ENCODE measurements at regions not wholly inside any gene's neighbourhood (a gene's known extent, or its start where the extent isn't known, plus 50 kb on each side); places are given as distances from the start of the nearest gene placed in this dataset.

DNA sequence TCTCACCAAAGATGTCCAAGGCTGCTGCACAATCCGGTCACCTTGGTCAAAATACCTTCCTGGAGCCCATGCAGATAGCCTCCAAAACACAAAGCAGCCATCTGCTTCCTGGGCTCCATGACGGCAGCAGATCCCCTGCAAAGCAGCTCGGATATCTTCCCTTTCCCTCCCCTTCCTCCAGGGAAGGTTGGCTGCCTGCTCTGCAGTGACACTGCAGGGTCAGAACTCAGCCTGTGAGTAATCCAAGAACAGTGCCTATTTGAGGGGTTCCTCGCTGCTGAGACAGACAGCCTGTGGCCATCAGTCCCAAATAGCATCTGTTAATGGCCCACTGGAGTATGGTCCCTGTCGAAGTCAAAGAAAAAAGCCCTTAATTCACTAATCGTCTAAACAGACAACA is 270.8 kb downstream of the PREX1 start:
- Histone ChIP-seq H3K4me2 (ENCODE audit: low read depth, low read length, poor library complexity, severe bottlenecking) (no peak overlapping the region), H3K9ac (ENCODE audit: low read depth, low read length, poor library complexity, severe bottlenecking) (no peak overlapping the region), H3F3A (ENCODE audit: low read depth) (no peaks in the 10 kb centered on the region), H3K4me1 (ENCODE audit: insufficient read depth, low read length, poor library complexity, severe bottlenecking) (no peaks in the 10 kb centered on the region), H3K79me2 (ENCODE audit: insufficient read depth, low read length) (no peaks in the 10 kb centered on the region), H3K9me3 (ENCODE audit: insufficient read depth, low read depth, low read length) (no peaks in the 10 kb centered on the region), H3K27me3 (ENCODE audit: insufficient read depth, low read length, poor library complexity, severe bottlenecking) (no peaks in the 10 kb centered on the region), H3K4me3 (ENCODE audit: low read length, poor library complexity, severe bottlenecking) (no peak overlapping the region), H4K20me1 (ENCODE audit: insufficient read depth, low read length, poor library complexity, severe bottlenecking) (no peaks in the 10 kb centered on the region), H3K9me2 (replicated peaks; ENCODE audit: low read depth, low read length) (no peaks in the 10 kb centered on the region), H2AFZ (ENCODE audit: low read length) (no peak overlapping the region), H3K36me3 (ENCODE audit: insufficient read depth, low read length) (no peaks in the 10 kb centered on the region)
- TF ChIP-seq, protein P1, sequence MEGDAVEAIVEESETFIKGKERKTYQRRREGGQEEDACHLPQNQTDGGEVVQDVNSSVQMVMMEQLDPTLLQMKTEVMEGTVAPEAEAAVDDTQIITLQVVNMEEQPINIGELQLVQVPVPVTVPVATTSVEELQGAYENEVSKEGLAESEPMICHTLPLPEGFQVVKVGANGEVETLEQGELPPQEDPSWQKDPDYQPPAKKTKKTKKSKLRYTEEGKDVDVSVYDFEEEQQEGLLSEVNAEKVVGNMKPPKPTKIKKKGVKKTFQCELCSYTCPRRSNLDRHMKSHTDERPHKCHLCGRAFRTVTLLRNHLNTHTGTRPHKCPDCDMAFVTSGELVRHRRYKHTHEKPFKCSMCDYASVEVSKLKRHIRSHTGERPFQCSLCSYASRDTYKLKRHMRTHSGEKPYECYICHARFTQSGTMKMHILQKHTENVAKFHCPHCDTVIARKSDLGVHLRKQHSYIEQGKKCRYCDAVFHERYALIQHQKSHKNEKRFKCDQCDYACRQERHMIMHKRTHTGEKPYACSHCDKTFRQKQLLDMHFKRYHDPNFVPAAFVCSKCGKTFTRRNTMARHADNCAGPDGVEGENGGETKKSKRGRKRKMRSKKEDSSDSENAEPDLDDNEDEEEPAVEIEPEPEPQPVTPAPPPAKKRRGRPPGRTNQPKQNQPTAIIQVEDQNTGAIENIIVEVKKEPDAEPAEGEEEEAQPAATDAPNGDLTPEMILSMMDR (conservative IDR thresholded peaks at IDR 0.05; ENCODE audit: low read length), result no peak
- no peak for TF ChIP-seq EZH2phosphoT487 (IDR thresholded peaks at IDR 0.05; ENCODE audit: borderline replicate concordance)

DNA sequence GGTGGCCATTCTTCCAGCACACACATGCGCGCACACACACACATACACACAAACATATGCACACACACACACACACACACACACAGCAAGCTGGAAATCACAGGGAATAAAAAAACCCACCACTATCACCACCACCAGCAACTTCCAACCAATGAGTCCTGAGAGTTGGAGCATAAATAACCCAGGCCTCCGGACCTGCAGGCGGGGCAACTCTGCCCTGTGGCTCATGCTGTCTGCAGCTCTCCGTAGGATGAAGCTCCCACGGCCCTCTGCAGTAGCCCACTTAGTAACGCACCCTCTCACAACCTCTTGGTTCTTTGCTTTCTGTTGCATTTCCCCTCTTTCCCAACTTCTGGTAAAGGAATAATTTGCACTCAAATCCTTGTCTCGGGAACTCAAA is 275.2 kb downstream of the PREX1 start:
- TF ChIP-seq, protein P1 (conservative IDR thresholded peaks at IDR 0.05; ENCODE audit: low read length), result no peak
- TF ChIP-seq EZH2phosphoT487 (IDR thresholded peaks at IDR 0.05; ENCODE audit: borderline replicate concordance), result no peak
- no peak overlapping the region for H2AFZ ChIP-seq (ENCODE audit: low read length)
- H3K4me3 ChIP-seq (ENCODE audit: low read length, poor library complexity, severe bottlenecking), result no peak overlapping the region
- H3K9ac ChIP-seq (ENCODE audit: low read depth, low read length, poor library complexity, severe bottlenecking), result no peak overlapping the region
- H4K20me1 ChIP-seq (ENCODE audit: insufficient read depth, low read length, poor library complexity, severe bottlenecking), result no peaks in the 10 kb centered on the region
- no peaks in the 10 kb centered on the region for H3F3A ChIP-seq (ENCODE audit: low read depth)
- no peaks in the 10 kb centered on the region for H3K79me2 ChIP-seq (ENCODE audit: insufficient read depth, low read length)
- H3K4me1 ChIP-seq (ENCODE audit: insufficient read depth, low read length, poor library complexity, severe bottlenecking), result no peaks in the 10 kb centered on the region
- no peaks in the 10 kb centered on the region for H3K9me2 ChIP-seq (replicated peaks; ENCODE audit: low read depth, low read length)
- no peaks in the 10 kb centered on the region for H3K36me3 ChIP-seq (ENCODE audit: insufficient read depth, low read length)
- no peaks in the 10 kb centered on the region for H3K9me3 ChIP-seq (ENCODE audit: insufficient read depth, low read depth, low read length)
- no peaks in the 10 kb centered on the region for H3K27me3 ChIP-seq (ENCODE audit: insufficient read depth, low read length, poor library complexity, severe bottlenecking)
- no peak overlapping the region for H3K4me2 ChIP-seq (ENCODE audit: low read depth, low read length, poor library complexity, severe bottlenecking)

DNA sequence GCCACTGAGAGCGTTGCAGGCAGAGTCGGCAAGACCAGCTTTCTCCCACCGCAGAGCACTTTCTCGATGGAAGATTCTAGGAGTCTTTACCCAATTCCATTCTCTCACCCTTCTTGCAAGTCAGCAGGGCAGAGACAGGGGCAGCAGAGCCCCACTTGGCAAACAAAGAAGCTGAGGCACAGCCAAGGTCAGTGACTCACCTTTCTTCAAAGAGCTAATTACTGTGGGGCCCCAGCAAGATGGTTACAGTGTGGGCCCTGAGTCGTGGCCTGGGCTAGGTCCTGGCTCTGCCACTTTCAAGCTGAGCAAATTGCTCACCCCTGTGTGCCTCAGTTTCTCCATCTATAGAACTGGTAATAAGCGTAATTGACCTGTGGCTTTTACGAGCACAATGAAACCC is 277.0 kb downstream of the PREX1 start:
- no peak for TF ChIP-seq EZH2phosphoT487 (IDR thresholded peaks at IDR 0.05; ENCODE audit: borderline replicate concordance)
- TF ChIP-seq, protein P1 (conservative IDR thresholded peaks at IDR 0.05; ENCODE audit: low read length), result no peak
- Histone ChIP-seq H4K20me1 (ENCODE audit: insufficient read depth, low read length, poor library complexity, severe bottlenecking) (no peaks in the 10 kb centered on the region), H3K9me2 (replicated peaks; ENCODE audit: low read depth, low read length) (no peaks in the 10 kb centered on the region), H3K36me3 (ENCODE audit: insufficient read depth, low read length) (no peaks in the 10 kb centered on the region), H2AFZ (ENCODE audit: low read length) (no peak overlapping the region), H3K4me1 (ENCODE audit: insufficient read depth, low read length, poor library complexity, severe bottlenecking) (no peaks in the 10 kb centered on the region), H3K79me2 (ENCODE audit: insufficient read depth, low read length) (no peaks in the 10 kb centered on the region), H3K4me3 (ENCODE audit: low read length, poor library complexity, severe bottlenecking) (no peak overlapping the region), H3K9ac (ENCODE audit: low read depth, low read length, poor library complexity, severe bottlenecking) (no peak overlapping the region), H3K4me2 (ENCODE audit: low read depth, low read length, poor library complexity, severe bottlenecking) (no peak overlapping the region), H3F3A (ENCODE audit: low read depth) (no peaks in the 10 kb centered on the region), H3K9me3 (ENCODE audit: insufficient read depth, low read depth, low read length) (no peaks in the 10 kb centered on the region), H3K27me3 (ENCODE audit: insufficient read depth, low read length, poor library complexity, severe bottlenecking) (no peaks in the 10 kb centered on the region)
